Mesenchymal stem cell (in vitro differentiated cells and primary cell): ENCODE measurements at regions not wholly inside any gene's neighbourhood (a gene's known extent, or its start where the extent isn't known, plus 50 kb on each side); places are given as distances from the start of the nearest gene placed in this dataset.

Experiments
- DNase-seq: peaks from one replicate; pipeline ENCODE4 v3.0.0-alpha.2; 2013
- H2AFZ ChIP-seq: one replicate; pipeline ENCODE4 v1.6.1; 2013; ENCODE audit warnings: low read depth, mild to moderate bottlenecking, control low read depth, inconsistent platforms, low read length, moderate library complexity
- H2AK5ac ChIP-seq: 2 replicates; pipeline ENCODE4 v1.6.1; 2013; ENCODE audit warnings: low read length, moderate library complexity, mild to moderate bottlenecking, inconsistent platforms; ENCODE audit not compliant: severe bottlenecking
- H2BK120ac ChIP-seq: one replicate; pipeline ENCODE4 v1.6.1; 2013; ENCODE audit warnings: low read depth, mild to moderate bottlenecking, inconsistent platforms, low read length, moderate library complexity
- H2BK12ac ChIP-seq, 2 experiments: one replicate each; pipeline ENCODE4 v1.6.1; 2013; ENCODE audit warnings: inconsistent platforms in 2 of 2, low read length in 2 of 2, mild to moderate bottlenecking in 2 of 2, moderate library complexity in 2 of 2, control low read depth in 1 of 2
- H2BK15ac ChIP-seq: one replicate; pipeline ENCODE4 v1.6.1; 2013; ENCODE audit warnings: mild to moderate bottlenecking, low read depth, inconsistent platforms; ENCODE audit not compliant: poor library complexity, severe bottlenecking
- H2BK5ac ChIP-seq: 2 replicates; pipeline ENCODE4 v1.6.1; 2013; ENCODE audit warnings: low read depth, mild to moderate bottlenecking, low read length, control low read depth, inconsistent platforms; ENCODE audit not compliant: poor library complexity, severe bottlenecking
- H3K14ac ChIP-seq, 2 experiments: one replicate each; pipeline ENCODE4 v1.6.1; 2013; ENCODE audit warnings: inconsistent platforms in 2 of 2, low read length in 2 of 2, control low read depth in 1 of 2, mild to moderate bottlenecking in 1 of 2, moderate library complexity in 1 of 2
- H3K18ac ChIP-seq, 2 experiments: one replicate each; pipeline ENCODE4 v1.6.1; 2013; ENCODE audit warnings: inconsistent platforms in 2 of 2, low read length in 2 of 2, control low read depth in 1 of 2, low read depth in 1 of 2, mild to moderate bottlenecking in 1 of 2
- H3K23ac ChIP-seq, 2 experiments: one replicate each; pipeline ENCODE4 v1.6.1; 2013; ENCODE audit warnings: inconsistent platforms in 2 of 2, low read length in 2 of 2, mild to moderate bottlenecking in 2 of 2, moderate library complexity in 2 of 2, control low read depth in 1 of 2
- H3K27ac ChIP-seq: 2 replicates; pipeline ENCODE4 v1.5.1; 2013; ENCODE audit warnings: mild to moderate bottlenecking, moderate library complexity, low read length, control low read depth, inconsistent platforms; ENCODE audit not compliant: poor library complexity, severe bottlenecking
- H3K27me3 ChIP-seq, 2 experiments: 2 replicates each; pipeline versions ENCODE4 v1.6.1 to v1.7.0; 2013; ENCODE audit warnings: low read length in 2 of 2, mild to moderate bottlenecking in 2 of 2, moderate library complexity in 2 of 2, control low read depth in 1 of 2, inconsistent platforms in 1 of 2; ENCODE audit not compliant: control insufficient read depth in 1 of 2, insufficient read depth in 1 of 2
- H3K36me3 ChIP-seq, 2 experiments: 2 replicates each; pipeline versions ENCODE4 v1.6.1 to v1.7.0; 2013; ENCODE audit warnings: low read length in 2 of 2, control low read depth in 1 of 2, inconsistent platforms in 1 of 2, low read depth in 1 of 2, mild to moderate bottlenecking in 1 of 2; ENCODE audit not compliant: insufficient read depth in 2 of 2, control insufficient read depth in 1 of 2
- H3K4ac ChIP-seq, 2 experiments: one replicate each; pipeline ENCODE4 v1.6.1; 2013; ENCODE audit warnings: inconsistent platforms in 2 of 2, low read length in 2 of 2, mild to moderate bottlenecking in 2 of 2, moderate library complexity in 2 of 2, control low read depth in 1 of 2, low read depth in 1 of 2
- H3K4me1 ChIP-seq: 2 replicates; pipeline ENCODE4 v1.6.1; 2013; ENCODE audit warnings: low read depth, low read length, control low read depth; ENCODE audit not compliant: control insufficient read depth, insufficient read depth
- H3K4me2 ChIP-seq: 2 replicates; pipeline ENCODE4 v1.6.1; 2013; ENCODE audit warnings: low read length, mild to moderate bottlenecking, inconsistent platforms; ENCODE audit not compliant: poor library complexity, severe bottlenecking
- H3K4me3 ChIP-seq, 2 experiments: 2 replicates each; pipeline versions ENCODE4 v1.5.1 to v1.7.0; 2013; ENCODE audit warnings: low read length in 2 of 2, mild to moderate bottlenecking in 2 of 2, control low read depth in 1 of 2, low read depth in 1 of 2; ENCODE audit not compliant: insufficient read depth in 1 of 2
- H3K79me1 ChIP-seq: replicated peaks from 2 replicates; pipeline ENCODE4 v1.6.1; 2013; ENCODE audit warnings: mild to moderate bottlenecking, control low read depth, low read length, inconsistent platforms; ENCODE audit not compliant: poor library complexity, severe bottlenecking
- H3K9ac ChIP-seq: 2 replicates; pipeline ENCODE4 v1.7.0; 2013; ENCODE audit warnings: mild to moderate bottlenecking, low read length, moderate library complexity
- H3K9me3 ChIP-seq: 2 replicates; pipeline ENCODE4 v1.7.0; 2013; ENCODE audit warnings: mild to moderate bottlenecking, low read length; ENCODE audit not compliant: control insufficient read depth
- H4K8ac ChIP-seq: one replicate; pipeline ENCODE4 v1.6.1; 2013; ENCODE audit warnings: inconsistent platforms, mild to moderate bottlenecking, low read length, moderate library complexity
- H4K91ac ChIP-seq: one replicate; pipeline ENCODE4 v1.6.1; 2013; ENCODE audit warnings: mild to moderate bottlenecking, low read length, inconsistent platforms
- WGBS: methylation state at CpG from one replicate; pipeline ENCODE4 v1.1.7; 2013; ENCODE audit warnings: mixed read lengths; 5-methylcytosine and 5-hydroxymethylcytosine counted together

- Histone ChIP-seq H2AFZ (no peak overlapping the region), H2BK15ac (no peak overlapping the region), H4K91ac (no peak overlapping the region), H2AK5ac (no peak overlapping the region), H2BK12ac (no peak overlapping the region), H3K14ac (no peak overlapping the region), H3K18ac (no peak overlapping the region), H3K36me3 (no peaks in the 10 kb centered on the region), H3K4me2 (no peak overlapping the region), H2BK5ac (no peak overlapping the region), H3K9ac (no peak overlapping the region), H4K8ac (no peak overlapping the region), H3K4ac (no peak overlapping the region), H3K4me3 (no peak overlapping the region), H3K23ac (no peak overlapping the region), H3K27me3 (no peaks in the 10 kb centered on the region), H2BK120ac (no peak overlapping the region), H3K79me1 (no peaks in the 10 kb centered on the region), H3K27ac (no peak overlapping the region), H3K4me1 (no peaks in the 10 kb centered on the region), H3K9me3 (no peaks in the 10 kb centered on the region)
- WGBS: 75% methylated on average over 6 of the region's 10 CpGs
- DNase-seq: no peak
These were observed 345.1 kb downstream of the BTBD3 start for GRCh38 chr20:12262747-12263146.

GRCh38 chr20:12264711-12265110, 347.0 kb downstream of the BTBD3 start:
- H3K79me1 ChIP-seq: no peaks in the 10 kb centered on the region
- H3K23ac ChIP-seq: no peak overlapping the region
- no peak overlapping the region for H4K8ac ChIP-seq
- no peak overlapping the region for H3K18ac ChIP-seq
- H2BK5ac ChIP-seq: no peak overlapping the region
- no peaks in the 10 kb centered on the region for H3K36me3 ChIP-seq
- 67% methylated on average over 6 of the region's 7 CpGs for WGBS
- no peak overlapping the region for H3K27ac ChIP-seq
- no peak overlapping the region for H3K14ac ChIP-seq
- no peaks in the 10 kb centered on the region for H3K9me3 ChIP-seq
- H3K4ac ChIP-seq: no peak overlapping the region
- no peak overlapping the region for H2BK12ac ChIP-seq
- H3K4me1 ChIP-seq: no peaks in the 10 kb centered on the region
- no peak for DNase-seq
- H3K27me3 ChIP-seq: no peaks in the 10 kb centered on the region
- no peak overlapping the region for H2AFZ ChIP-seq
- H2AK5ac ChIP-seq: no peak overlapping the region
- H2BK15ac ChIP-seq: no peak overlapping the region
- no peak overlapping the region for H3K4me2 ChIP-seq
- H3K4me3 ChIP-seq: no peak overlapping the region
- H3K9ac ChIP-seq: no peak overlapping the region
- no peak overlapping the region for H2BK120ac ChIP-seq
- H4K91ac ChIP-seq: no peak overlapping the region

GRCh38 chr20:12265662-12266061, 348.0 kb downstream of the BTBD3 start:
- no peaks in the 10 kb centered on the region for H3K4me1 ChIP-seq
- H3K79me1 ChIP-seq: no peaks in the 10 kb centered on the region
- H3K4ac ChIP-seq: no peak overlapping the region
- H3K27ac ChIP-seq: no peak overlapping the region
- H3K36me3 ChIP-seq: no peaks in the 10 kb centered on the region
- H3K14ac ChIP-seq: no peak overlapping the region
- H3K4me3 ChIP-seq: no peak overlapping the region
- H2BK12ac ChIP-seq: no peak overlapping the region
- H4K91ac ChIP-seq: no peak overlapping the region
- no peak overlapping the region for H2BK5ac ChIP-seq
- no peak overlapping the region for H3K23ac ChIP-seq
- no peak overlapping the region for H3K9ac ChIP-seq
- no peak overlapping the region for H2BK15ac ChIP-seq
- H3K9me3 ChIP-seq: no peaks in the 10 kb centered on the region
- no peak overlapping the region for H3K4me2 ChIP-seq
- no peak overlapping the region for H2BK120ac ChIP-seq
- H4K8ac ChIP-seq: no peak overlapping the region
- H2AK5ac ChIP-seq: no peak overlapping the region
- WGBS: 85% methylated on average over 8 of the region's 8 CpGs
- H3K27me3 ChIP-seq: no peaks in the 10 kb centered on the region
- H2AFZ ChIP-seq: no peak overlapping the region
- H3K18ac ChIP-seq: no peak overlapping the region
- DNase-seq: no peak

GRCh38 chr20:12269579-12269978, 351.9 kb downstream of the BTBD3 start:
- Histone ChIP-seq H3K18ac (no peak overlapping the region), H3K9ac (no peak overlapping the region), H2AK5ac (no peak overlapping the region), H2BK15ac (no peak overlapping the region), H2BK5ac (no peak overlapping the region), H3K14ac (no peak overlapping the region), H2BK12ac (no peak overlapping the region), H3K36me3 (no peaks in the 10 kb centered on the region), H3K23ac (no peak overlapping the region), H2BK120ac (no peak overlapping the region), H3K4me3 (no peak overlapping the region), H3K4ac (no peak overlapping the region), H4K8ac (no peak overlapping the region), H3K27me3 (no peaks in the 10 kb centered on the region), H3K79me1 (no peaks in the 10 kb centered on the region), H3K4me1 (no peaks in the 10 kb centered on the region), H2AFZ (no peak overlapping the region), H4K91ac (no peak overlapping the region), H3K27ac (no peak overlapping the region), H3K4me2 (no peak overlapping the region), H3K9me3 (no peaks in the 10 kb centered on the region)
- 75% methylated on average over 6 of the region's 6 CpGs for WGBS
- no peak for DNase-seq
